DOHH2 (cell line): ENCODE measurements at regions not wholly inside any gene's neighbourhood (a gene's known extent, or its start where the extent isn't known, plus 50 kb on each side); places are given as distances from the start of the nearest gene placed in this dataset.

ENCODE experiments used
- CTCF ChIP-seq: fragments of 200-600 bp; sonication (generic); IDR thresholded peaks from one replicate; pipeline ENCODE4 v1.5.1; 2014; ENCODE audit warnings: antibody characterized with exemption, mild to moderate bottlenecking, low read depth, low read length; ENCODE audit not compliant: poor library complexity, severe bottlenecking
- EZH2phosphoT487 ChIP-seq: fragments of 200-600 bp; sonication (generic); IDR thresholded peaks from 2 replicates; pipeline ENCODE4 v1.6.1; 2017; ENCODE audit warnings: borderline replicate concordance, mild to moderate bottlenecking, antibody characterized with exemption, low read length, moderate library complexity, mixed read lengths

GRCh38 chr12:107523775-107524535 is 161.6 kb upstream of the PWP1 start:
- no peak for TF ChIP-seq CTCF
- no peak for TF ChIP-seq EZH2phosphoT487
